GM12874 (cell line): ENCODE measurements at regions not wholly inside any gene's neighbourhood (a gene's known extent, or its start where the extent isn't known, plus 50 kb on each side); places are given as distances from the start of the nearest gene placed in this dataset.

Experiments
- CTCF ChIP-seq: IDR thresholded peaks from 2 replicates; pipeline ENCODE4 v1.5.1; 2011; ENCODE audit warnings: low read depth, mild to moderate bottlenecking, control low read depth, low read length, moderate library complexity; ENCODE audit not compliant: insufficient read depth

- TF ChIP-seq CTCF = no peak
These were observed 216.8 kb upstream of the FAT1 start for GRCh38 chr4:186940476-186940875.

GRCh38 chr4:186942758-186943377, 219.2 kb upstream of the FAT1 start:
- TF ChIP-seq CTCF = no peak

DNA sequence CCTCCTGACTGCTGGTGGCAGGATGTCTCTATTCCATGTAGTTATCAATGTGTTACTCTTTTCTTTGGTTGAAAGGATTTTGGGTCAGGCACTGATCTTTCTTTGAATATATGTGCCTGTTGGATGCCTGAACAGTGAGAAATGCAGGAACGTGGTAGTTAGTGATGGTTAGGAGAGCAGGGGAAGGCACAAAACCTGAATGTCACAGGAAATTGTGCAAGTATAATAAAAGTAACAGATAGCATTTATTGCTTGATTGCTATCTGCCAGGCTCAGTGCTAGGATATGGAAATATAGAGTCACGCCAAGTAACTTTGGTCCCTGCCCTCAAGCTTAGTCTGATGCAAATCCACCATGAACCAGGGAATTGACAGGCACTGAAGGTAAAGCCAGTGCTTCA, 219.8 kb upstream of the FAT1 start:
- no peak for TF ChIP-seq CTCF

- no peak for TF ChIP-seq CTCF
These were observed 222.5 kb upstream of the FAT1 start for GRCh38 chr4:186946136-186946535.

DNA sequence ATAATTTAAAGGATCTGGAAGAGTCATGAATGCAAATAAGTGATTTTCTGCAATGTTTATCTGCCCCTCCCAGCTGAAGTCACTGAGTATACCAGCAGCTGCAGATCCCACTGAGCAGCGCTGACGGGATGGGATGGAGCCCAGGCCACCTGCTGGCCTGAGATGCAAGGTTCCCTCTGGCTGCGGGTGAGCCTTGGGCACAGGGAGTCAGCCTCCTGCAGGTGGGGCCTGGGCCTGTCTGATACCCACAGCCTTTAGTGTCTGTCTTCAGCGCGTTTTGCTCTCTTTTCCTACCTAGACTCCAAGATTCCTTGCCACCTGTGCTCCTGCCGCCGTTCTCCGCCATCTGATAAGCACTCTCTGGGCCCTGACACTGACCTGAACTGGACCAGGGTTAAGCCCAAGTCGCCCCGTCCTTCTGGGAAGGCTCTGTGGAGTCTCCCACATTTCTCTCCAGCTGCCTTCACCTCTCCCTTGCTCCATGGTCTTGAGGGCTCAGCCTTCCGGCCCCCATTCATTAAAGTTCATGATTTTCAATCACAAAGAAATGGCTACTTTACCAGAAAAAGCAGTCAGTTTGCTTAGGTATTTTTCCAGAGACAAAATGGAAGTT, 223.1 kb upstream of the FAT1 start:
- no peak for TF ChIP-seq CTCF

DNA sequence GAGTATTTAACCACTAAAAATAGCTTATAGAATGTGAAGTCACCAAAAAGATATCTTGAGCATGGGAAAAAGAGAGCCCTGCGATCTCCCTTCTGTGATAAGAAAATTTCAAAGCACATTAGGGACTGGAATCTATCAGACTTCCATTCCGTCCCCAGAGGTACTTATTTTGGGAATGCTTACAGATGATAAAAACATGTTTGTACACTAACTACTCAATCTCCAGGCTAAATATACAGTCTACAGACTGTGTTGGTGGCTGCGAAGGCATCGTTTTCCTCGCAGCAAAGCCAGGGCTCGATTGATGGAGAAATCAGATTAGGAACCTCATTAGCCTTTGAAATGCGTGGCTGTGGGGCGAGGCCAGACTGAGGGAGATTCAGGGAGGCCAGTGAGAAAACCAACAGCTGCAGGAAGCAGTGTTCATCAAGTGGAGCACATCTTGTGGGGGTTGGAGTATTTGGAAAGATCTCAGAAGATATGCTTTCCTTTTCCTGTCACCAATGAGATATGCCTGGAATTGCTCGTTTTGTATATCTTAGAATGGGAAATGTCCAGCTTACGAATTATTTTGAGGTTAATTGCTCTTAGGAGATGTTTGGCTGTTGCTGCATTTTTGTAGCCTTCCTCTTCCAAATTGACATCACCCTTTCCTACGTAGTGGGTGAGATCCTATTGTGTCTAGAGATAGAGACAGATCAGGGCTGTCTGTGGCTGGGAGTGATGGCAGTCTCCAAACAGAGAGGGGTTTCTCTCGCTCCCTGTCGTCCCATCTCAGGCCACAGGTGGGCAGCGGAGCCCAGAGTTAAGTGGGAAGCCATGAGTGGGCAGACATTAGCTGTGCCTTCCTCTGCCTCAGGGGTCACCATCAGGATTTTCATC, 224.9 kb upstream of the FAT1 start:
- no peak for TF ChIP-seq CTCF

DNA sequence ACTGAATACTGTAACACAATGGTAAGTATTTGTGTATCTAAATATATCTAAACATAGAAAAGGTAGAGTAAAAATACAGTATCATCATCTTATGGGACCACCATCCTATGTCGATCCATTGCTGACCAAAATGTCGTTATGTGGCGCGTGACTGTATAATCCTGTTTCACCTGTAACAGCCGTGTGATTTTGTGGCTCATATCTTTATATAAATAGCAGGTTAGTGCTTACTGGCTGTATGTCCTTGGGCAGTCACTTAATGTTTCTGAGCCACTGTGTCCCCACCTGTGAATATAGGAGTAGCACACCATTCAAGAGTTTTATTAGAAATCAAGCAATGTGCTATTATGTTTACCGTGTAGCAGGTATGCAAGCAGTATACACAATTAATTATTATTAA, 226.2 kb upstream of the FAT1 start:
- no peak for TF ChIP-seq CTCF
